ENCODE measurements at regions not wholly inside any gene's neighbourhood (a gene's known extent, or its start where the extent isn't known, plus 50 kb on each side); places are given as distances from the start of the nearest gene placed in this dataset.

- TF ChIP-seq CTCF (IDR thresholded peaks at IDR 0.05; ENCODE audit: insufficient read depth, low read length, poor library complexity, severe bottlenecking), result no peak
- Histone ChIP-seq H3K27me3 (ENCODE audit: control insufficient read depth, insufficient read depth, low read length) (peaks cover 17% of the 10 kb centered on the region), H3K4me3 (ENCODE audit: low read depth, low read length) (no peak overlapping the region), H3K36me3 (ENCODE audit: control insufficient read depth, insufficient read depth, low read length) (no peaks in the 10 kb centered on the region)
- DNase-seq (ENCODE audit: low read depth), result no peak
Measured at GRCh38 chr9:124101215-124101968, 89.8 kb downstream of the LHX2 start.

DNA sequence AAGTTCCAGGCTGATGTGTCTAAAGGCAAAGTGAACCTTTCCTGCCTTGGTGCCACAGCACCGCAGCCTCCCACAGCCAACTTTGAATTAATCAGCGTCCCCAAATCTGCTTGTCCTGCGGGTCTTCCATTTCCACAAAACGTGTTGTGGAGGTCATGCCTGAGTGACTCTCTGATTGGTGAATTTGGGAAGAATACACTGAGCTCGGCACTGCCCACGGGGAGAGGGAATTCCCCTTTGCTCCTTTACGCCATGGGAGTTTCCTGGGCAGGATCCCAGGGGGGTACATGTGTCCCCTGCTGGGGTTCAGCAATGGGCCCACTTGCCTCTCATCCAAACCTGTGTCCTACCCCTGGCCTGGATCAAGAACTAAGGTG lies 90.4 kb downstream of the LHX2 start:
- H3K4me3 ChIP-seq (ENCODE audit: low read depth, low read length), result no peak overlapping the region
- H3K27me3 ChIP-seq (ENCODE audit: control insufficient read depth, insufficient read depth, low read length), result peaks cover 17% of the 10 kb centered on the region
- DNase-seq (ENCODE audit: low read depth), result no peak
- no peaks in the 10 kb centered on the region for H3K36me3 ChIP-seq (ENCODE audit: control insufficient read depth, insufficient read depth, low read length)
- TF ChIP-seq CTCF (IDR thresholded peaks at IDR 0.05; ENCODE audit: insufficient read depth, low read length, poor library complexity, severe bottlenecking), result no peak

GRCh38 chr9:124102363-124102762 lies 90.8 kb downstream of the LHX2 start:
- Histone ChIP-seq H3K4me3 (ENCODE audit: low read depth, low read length) (no peak overlapping the region), H3K27me3 (ENCODE audit: control insufficient read depth, insufficient read depth, low read length) (peaks cover 14% of the 10 kb centered on the region), H3K36me3 (ENCODE audit: control insufficient read depth, insufficient read depth, low read length) (no peaks in the 10 kb centered on the region)
- no peak for DNase-seq (ENCODE audit: low read depth)
- TF ChIP-seq CTCF (IDR thresholded peaks at IDR 0.05; ENCODE audit: insufficient read depth, low read length, poor library complexity, severe bottlenecking), result no peak

GRCh38 chr9:124105266-124105665 lies 93.7 kb downstream of the LHX2 start:
- H3K36me3 ChIP-seq (ENCODE audit: control insufficient read depth, insufficient read depth, low read length), result no peaks in the 10 kb centered on the region
- H3K4me3 ChIP-seq (ENCODE audit: low read depth, low read length), result no peak overlapping the region
- TF ChIP-seq CTCF (IDR thresholded peaks at IDR 0.05; ENCODE audit: insufficient read depth, low read length, poor library complexity, severe bottlenecking), result no peak
- peaks cover 8% of the 10 kb centered on the region for H3K27me3 ChIP-seq (ENCODE audit: control insufficient read depth, insufficient read depth, low read length)
- DNase-seq (ENCODE audit: low read depth), result no peak

- Histone ChIP-seq H3K36me3 (ENCODE audit: control insufficient read depth, insufficient read depth, low read length) (no peaks in the 10 kb centered on the region), H3K27me3 (ENCODE audit: control insufficient read depth, insufficient read depth, low read length) (peaks cover under 1% of the 10 kb centered on the region), H3K4me3 (ENCODE audit: low read depth, low read length) (no peak overlapping the region)
- DNase-seq (ENCODE audit: low read depth), result no peak
- TF ChIP-seq CTCF (IDR thresholded peaks at IDR 0.05; ENCODE audit: insufficient read depth, low read length, poor library complexity, severe bottlenecking), result no peak
Measured at GRCh38 chr9:124108216-124108615, 96.6 kb downstream of the LHX2 start.

Measured in kidney epithelial cell (primary cell).